HL-60 (cell line): ENCODE measurements at regions not wholly inside any gene's neighbourhood (a gene's known extent, or its start where the extent isn't known, plus 50 kb on each side); places are given as distances from the start of the nearest gene placed in this dataset.

ENCODE experiments used
- CTCF ChIP-seq: IDR thresholded peaks from one replicate; pipeline ENCODE4 v1.5.1; 2011; ENCODE audit warnings: low read length, control low read depth, inconsistent platforms; ENCODE audit not compliant: insufficient read depth
- GABPA ChIP-seq: IDR thresholded peaks from 2 replicates; pipeline ENCODE4 v1.6.1; 2012; ENCODE audit warnings: low read depth
- REST ChIP-seq: IDR thresholded peaks from 2 replicates; pipeline ENCODE4 v1.6.1; 2012; ENCODE audit warnings: low read depth; ENCODE audit not compliant: insufficient replicate concordance

- TF ChIP-seq GABPA (no peak), CTCF (no peak), REST (no peak)
Observed at GRCh38 chr12:30164382-30165318, 380.9 kb upstream of the TMTC1 start.
